HepG2 (cell line): ENCODE measurements at regions not wholly inside any gene's neighbourhood (a gene's known extent, or its start where the extent isn't known, plus 50 kb on each side); places are given as distances from the start of the nearest gene placed in this dataset.

Experiments
- ATAC-seq: fragments of 200-7000 bp; cut with Tn5 transposase; 3 replicates; pipeline ENCODE4 v1.9.1; 2020; ENCODE audit warnings: mild to moderate bottlenecking, moderate library complexity
- BruUV-seq: library from RNA; stranded (reverse); fragments of 400-500 nt; replicated peaks from 2 replicates; lab custom pipeline; 2021; lab: Mats Ljungman, UMichigan
- CTCF ChIA-PET: fragments of 300-600 bp; formaldehyde crosslinking; extraction: SDS; loops from one replicate; lab custom pipeline; 2021; ENCODE audit warnings: low total read pairs, inconsistent platforms, low intra/inter-chr PET ratio; lab: Yijun Ruan, JAX
- POLR2A ChIA-PET: fragments of 350-600 bp; sonication (Branson Sonifier 250); formaldehyde crosslinking; loops from one replicate; lab custom pipeline; 2020; ENCODE audit warnings: antibody characterized with exemption, inconsistent platforms; lab: Yijun Ruan, JAX
- DNase-seq: peaks from one replicate; pipeline ENCODE4 v3.0.0-alpha.2; 2015; ENCODE audit warnings: low spot score
- FAIRE-seq: peaks from 3 replicates; lab custom pipeline; 2011; peaks lifted over from hg19 to GRCh38; lab: Jason Lieb, UNC
- H2AFZ ChIP-seq: one replicate; pipeline ENCODE4 v1.6.1; 2011; ENCODE audit warnings: low read length, inconsistent platforms
- H3K27ac ChIP-seq: fragments of 300-600 bp; 3 replicates; pipeline ENCODE4 v1.8.0; 2011; ENCODE audit warnings: mixed run types, mild to moderate bottlenecking, mixed read lengths, low read length, inconsistent platforms; ENCODE audit not compliant: insufficient read depth; ENCODE audit errors: extremely low read length
- H3K27me3 ChIP-seq, 2 experiments: fragments of 200-600 bp in 1 of 2; 2 replicates in 1 of 2; 3 replicates in 1 of 2; pipeline versions ENCODE4 v1.6.0 to v1.8.0; 2011; ENCODE audit warnings: low read length in 2 of 2, mild to moderate bottlenecking in 2 of 2, moderate library complexity in 2 of 2, inconsistent platforms in 1 of 2; ENCODE audit not compliant: insufficient read depth in 2 of 2, control insufficient read depth in 1 of 2
- H3K36me3 ChIP-seq, 2 experiments: fragments of 200-600 bp in 1 of 2; replicated peaks in 1 of 2; 2 replicates in 1 of 2; 3 replicates in 1 of 2; pipeline versions ENCODE4 v1.5.1 to v1.8.0; 2011; ENCODE audit warnings: low read length in 2 of 2, inconsistent platforms in 1 of 2; ENCODE audit not compliant: insufficient read depth in 2 of 2, control insufficient read depth in 1 of 2
- H3K4me1 ChIP-seq: 2 replicates; pipeline ENCODE4 v1.5.1; 2012; ENCODE audit warnings: low read length, inconsistent platforms; ENCODE audit not compliant: insufficient read depth
- H3K4me2 ChIP-seq: 2 replicates; pipeline ENCODE4 v1.6.0; 2011; ENCODE audit warnings: low read depth, low read length, inconsistent platforms
- H3K4me3 ChIP-seq, 3 experiments: fragments of 200-600 bp in 1 of 3; sonication (generic), shearing (Covaris generic) in 1 of 3; replicated peaks in 1 of 3; 2 replicates each; pipeline ENCODE4 v1.5.1; 2011 to 2016; ENCODE audit warnings: low read length in 3 of 3, inconsistent platforms in 2 of 3, low read depth in 2 of 3, mild to moderate bottlenecking in 2 of 3, control low read depth in 1 of 3, mixed read lengths in 1 of 3; ENCODE audit not compliant: insufficient read depth in 1 of 3
- H3K79me2 ChIP-seq: one replicate; pipeline ENCODE4 v1.6.1; 2011; ENCODE audit warnings: low read length, inconsistent platforms; ENCODE audit not compliant: insufficient read depth
- H3K9ac ChIP-seq: 2 replicates; pipeline ENCODE4 v1.6.0; 2011; ENCODE audit warnings: mild to moderate bottlenecking, low read depth, low read length, inconsistent platforms; ENCODE audit not compliant: insufficient read depth
- H3K9me3 ChIP-seq: 2 replicates; pipeline ENCODE4 v1.5.1; 2012; ENCODE audit warnings: mild to moderate bottlenecking, low read length
- H4K20me1 ChIP-seq: 2 replicates; pipeline ENCODE4 v1.6.0; 2011; ENCODE audit warnings: inconsistent platforms, mild to moderate bottlenecking, low read length, moderate library complexity; ENCODE audit not compliant: insufficient read depth
- CSRNP1 ChIP-seq: sonication (generic); formaldehyde crosslinking; IDR thresholded peaks from 2 replicates; pipeline ENCODE4 v1.8.1; 2023; ENCODE audit warnings: mild to moderate bottlenecking, missing genetic modification reagents
- E2F1 ChIP-seq: sonication (generic); formaldehyde crosslinking; IDR thresholded peaks from 2 replicates; pipeline ENCODE4 v1.5.0; 2020; ENCODE audit warnings: missing genetic modification reagents
- FOXO1 ChIP-seq: sonication (generic); formaldehyde crosslinking; IDR thresholded peaks from 2 replicates; pipeline ENCODE4 v1.4.0; 2020; ENCODE audit warnings: missing genetic modification reagents
- MAF1 ChIP-seq: sonication (generic); formaldehyde crosslinking; IDR thresholded peaks from 2 replicates; pipeline ENCODE4 v1.5.0; 2020; ENCODE audit warnings: missing genetic modification reagents, borderline replicate concordance
- MEIS2 ChIP-seq: sonication (generic); formaldehyde crosslinking; IDR thresholded peaks from 2 replicates; pipeline ENCODE4 v1.9.0; 2021; ENCODE audit warnings: mild to moderate bottlenecking, missing genetic modification reagents
- NR2F2 ChIP-seq: IDR thresholded peaks from 2 replicates; pipeline ENCODE4 v1.6.1; 2012; ENCODE audit warnings: low read depth, inconsistent platforms, borderline replicate concordance
- PHF8 ChIP-seq: sonication (generic); formaldehyde crosslinking; IDR thresholded peaks from 2 replicates; pipeline ENCODE4 v1.5.0; 2020; ENCODE audit warnings: missing genetic modification reagents
- STAG1 ChIP-seq: sonication (generic); formaldehyde crosslinking; IDR thresholded peaks from 2 replicates; pipeline ENCODE4 v1.4.0; 2020; ENCODE audit warnings: missing genetic modification reagents
- ZBTB10 ChIP-seq: sonication (generic); formaldehyde crosslinking; IDR thresholded peaks from 2 replicates; pipeline ENCODE4 v1.4.0; 2020; ENCODE audit warnings: missing genetic modification reagents, borderline replicate concordance
- ZGPAT ChIP-seq: IDR thresholded peaks from 2 replicates; pipeline ENCODE4 v1.6.1; 2016; ENCODE audit warnings: mild to moderate bottlenecking
- ZNF343 ChIP-seq: sonication (generic); formaldehyde crosslinking; IDR thresholded peaks from 2 replicates; pipeline ENCODE4 v1.4.0; 2020; ENCODE audit warnings: mild to moderate bottlenecking, missing genetic modification reagents
- ZNF557 ChIP-seq: sonication (generic); formaldehyde crosslinking; IDR thresholded peaks from 2 replicates; pipeline ENCODE4 v1.4.0; 2020; ENCODE audit warnings: missing genetic modification reagents
- ZNF782 ChIP-seq: sonication (generic); formaldehyde crosslinking; IDR thresholded peaks from 2 replicates; pipeline ENCODE4 v1.4.0; 2020; ENCODE audit warnings: missing genetic modification reagents, mild to moderate bottlenecking, borderline replicate concordance
- WGBS: methylation state at CpG from one replicate; pipeline ENCODE4 v1.1.6; 2017; ENCODE audit warnings: low lambda C conversion rate; 5-methylcytosine and 5-hydroxymethylcytosine counted together
- in situ Hi-C: cut with HindIII; loops from 2 replicates; pipeline ENCODE4 v1.10.0; 2017; ENCODE audit warnings: low pct_unique_long_range_greater_than_20kb; ENCODE audit not compliant: extremely low pct_ligation_motif_present
- intact Hi-C: fragments of 100-400 bp; cut with micrococcal nuclease; formaldehyde crosslinking; loops from one replicate; pipeline ENCODE4 v1.10.0; 2022; ENCODE audit not compliant: unreplicated experiment

- FAIRE-seq (no peak), ATAC-seq (no peak), DNase-seq (no peak)
- no peak for TF ChIP-seq PHF8 (CRISPR knock-in tag)
- no peak for TF ChIP-seq ZNF557 (CRISPR knock-in tag)
- Histone ChIP-seq H3K79me2 (no peaks in the 10 kb centered on the region), H3K4me1 (no peaks in the 10 kb centered on the region), H3K36me3 (no peaks in the 10 kb centered on the region), H2AFZ (no peak overlapping the region), H4K20me1 (no peaks in the 10 kb centered on the region), H3K9ac (no peak overlapping the region), H3K4me3 (no peak overlapping the region), H3K9me3 (peaks cover 45% of the 10 kb centered on the region), H3K27me3 (no peaks in the 10 kb centered on the region), H3K27ac (no peak overlapping the region), H3K4me2 (no peak overlapping the region)
- WGBS = 0% methylated on average over 4 of the region's 4 CpGs
- intact Hi-C loops = no loop called here
- ChIA-PET POLR2A (no interaction called here), CTCF (no interaction called here)
- BruUV-seq = no TSS peak
- in situ Hi-C loops = no loop called here
Observed at GRCh38 chr5:97608501-97608900, 425.5 kb upstream of the RIOK2 start.

- Histone ChIP-seq H3K4me1 (no peaks in the 10 kb centered on the region), H3K4me3 (no peak overlapping the region), H3K36me3 (no peaks in the 10 kb centered on the region), H3K27ac (no peak overlapping the region), H3K4me2 (no peak overlapping the region), H3K9me3 (peaks cover 42% of the 10 kb centered on the region), H3K27me3 (no peaks in the 10 kb centered on the region), H4K20me1 (no peaks in the 10 kb centered on the region), H2AFZ (no peak overlapping the region), H3K9ac (no peak overlapping the region), H3K79me2 (no peaks in the 10 kb centered on the region)
- DNase-seq (no peak), FAIRE-seq (no peak), ATAC-seq (no peak)
- in situ Hi-C loops (no loop called here), intact Hi-C loops (no loop called here)
- BruUV-seq = no TSS peak
- POLR2A ChIA-PET = no interaction called here
- CTCF ChIA-PET = no interaction called here
- WGBS = 0% methylated on average over 1 of the region's 1 CpG
- no peak for TF ChIP-seq MAF1 (CRISPR knock-in tag)
- TF ChIP-seq ZGPAT (CRISPR knock-in tag) = no peak
- no peak for TF ChIP-seq NR2F2
- TF ChIP-seq CSRNP1 (CRISPR knock-in tag) = no peak
- TF ChIP-seq MEIS2 (CRISPR knock-in tag) = no peak
- no peak for TF ChIP-seq E2F1 (CRISPR knock-in tag)
- no peak for TF ChIP-seq FOXO1
- no peak for TF ChIP-seq STAG1
- no peak for TF ChIP-seq ZNF343
- no peak for TF ChIP-seq ZBTB10 (CRISPR knock-in tag)
- TF ChIP-seq ZNF782 (CRISPR knock-in tag) = no peak
Observed at GRCh38 chr5:97618721-97619120, 435.7 kb upstream of the RIOK2 start.
